T-cell (primary cell): ENCODE measurements at regions not wholly inside any gene's neighbourhood (a gene's known extent, or its start where the extent isn't known, plus 50 kb on each side); places are given as distances from the start of the nearest gene placed in this dataset.
"Not testable (repeated sequence)": the region's sequence is repeated elsewhere in the genome, so short reads cannot be mapped to it uniquely, and the experiment has no call there.

Source experiments
- ATAC-seq, 4 experiments: fragments of 200-7000 bp in 3 of 4; fragments of 150-1000 bp in 1 of 4; cut with Tn5 transposase; replicated peaks in 1 of 4; 1 replicate in 3 of 4; 2 replicates in 1 of 4; pipeline ENCODE4 v1.10.0; 2021; ENCODE audit warnings: moderate library complexity in 3 of 4, mild to moderate bottlenecking in 2 of 4, moderate number of reproducible peaks in 1 of 4
- CTCF ChIA-PET, 2 donors: fragments of 300-600 bp; sonication (Branson Sonifier 250); formaldehyde crosslinking; loops; one replicate each; lab custom pipeline; 2022; ENCODE audit warnings: antibody characterized with exemption in 2 of 2; lab: Charles Lee
- POLR2A ChIA-PET, 2 donors: fragments of 300-600 bp; sonication (Branson Sonifier 250); formaldehyde crosslinking; loops; one replicate each; lab custom pipeline; 2022; ENCODE audit warnings: antibody characterized with exemption in 2 of 2; lab: Charles Lee
- DNase-seq, 35 experiments: peaks; one replicate each; pipeline versions ENCODE4 v3.0.0 to v3.0.0-alpha.2; 2013 to 2023
- H3K27ac ChIP-seq: one replicate; pipeline ENCODE4 v1.5.1; 2013; ENCODE audit warnings: low read length
- H3K27me3 ChIP-seq, 2 experiments: replicated peaks in 1 of 2; 1 replicate in 1 of 2; 2 replicates in 1 of 2; pipeline versions ENCODE4 v1.6.1 to v1.7.0; 2013; ENCODE audit warnings: low read length in 1 of 2, mixed read lengths in 1 of 2; ENCODE audit not compliant: control insufficient read depth in 2 of 2, insufficient read depth in 2 of 2; ENCODE audit errors: extremely low read depth in 1 of 2
- H3K36me3 ChIP-seq, 2 donors: 1 replicate in 1 of 2; 2 replicates in 1 of 2; pipeline versions ENCODE4 v1.6.1 to v1.7.0; 2013; ENCODE audit warnings: low read length in 1 of 2; ENCODE audit not compliant: control insufficient read depth in 2 of 2, insufficient read depth in 1 of 2; ENCODE audit errors: extremely low read depth in 1 of 2
- H3K4me1 ChIP-seq, 2 experiments: 1 replicate in 1 of 2; 2 replicates in 1 of 2; pipeline versions ENCODE4 v1.6.1 to v1.7.0; 2013; ENCODE audit warnings: low read length in 2 of 2, mixed read lengths in 1 of 2; ENCODE audit not compliant: insufficient read depth in 2 of 2, control insufficient read depth in 1 of 2; ENCODE audit errors: extremely low read depth in 1 of 2
- H3K4me3 ChIP-seq, 2 donors: 1 replicate in 1 of 2; 2 replicates in 1 of 2; pipeline versions ENCODE4 v1.5.1 to v1.7.0; 2013; ENCODE audit warnings: mild to moderate bottlenecking in 2 of 2, low read length in 1 of 2, moderate library complexity in 1 of 2; ENCODE audit not compliant: control insufficient read depth in 1 of 2; ENCODE audit errors: extremely low read depth in 1 of 2
- H3K9me3 ChIP-seq: 2 replicates; pipeline ENCODE4 v1.7.0; 2013
- H3K27ac Mint-ChIP-seq, 2 donors: one replicate each; pipeline ENCODE4 v1.8.0; 2020 to 2021; ENCODE audit warnings: mild to moderate bottlenecking in 2 of 2, mixed read lengths in 2 of 2
- H3K27me3 Mint-ChIP-seq, 2 donors: one replicate each; pipeline ENCODE4 v1.8.0; 2021 to 2022; ENCODE audit warnings: mixed read lengths in 2 of 2
- H3K36me3 Mint-ChIP-seq: one replicate; pipeline ENCODE4 v1.8.0; 2021; ENCODE audit warnings: mixed read lengths
- H3K4me1 Mint-ChIP-seq, 3 donors: one replicate each; pipeline ENCODE4 v1.8.0; 2020 to 2022; ENCODE audit warnings: mixed read lengths in 3 of 3, mild to moderate bottlenecking in 1 of 3
- H3K4me3 Mint-ChIP-seq, 3 donors: one replicate each; pipeline ENCODE4 v1.8.0; 2020 to 2022; ENCODE audit warnings: mild to moderate bottlenecking in 3 of 3, mixed read lengths in 3 of 3, moderate library complexity in 3 of 3
- H3K9me3 Mint-ChIP-seq, 3 donors: one replicate each; pipeline ENCODE4 v1.8.0; 2020 to 2022; ENCODE audit warnings: mixed read lengths in 3 of 3
- WGBS: methylation state at CpG from one replicate; pipeline ENCODE4 v1.1.5; 2013; ENCODE audit warnings: missing lambda C conversion rate; ENCODE audit not compliant: insufficient coverage; 5-methylcytosine and 5-hydroxymethylcytosine counted together

DNA sequence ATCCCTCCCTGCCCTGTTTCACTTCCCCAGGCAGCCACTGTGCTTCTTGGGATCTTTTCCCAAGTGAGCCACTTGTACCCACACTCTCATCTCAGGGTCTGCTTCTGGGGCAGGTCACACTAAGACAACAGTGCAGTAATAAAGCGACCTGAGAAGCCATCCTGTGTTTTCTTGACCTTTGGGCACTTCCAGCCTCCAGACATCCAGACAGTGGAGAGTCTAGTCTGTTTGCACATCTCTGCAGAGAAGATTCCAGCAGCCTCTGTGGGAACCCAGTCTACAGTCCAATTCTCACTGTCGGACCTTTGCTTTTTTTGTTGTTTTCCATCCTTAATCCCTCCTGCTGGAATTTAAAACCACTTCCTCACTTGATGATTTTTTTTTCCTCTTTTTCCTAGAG, 50.3 kb upstream of the ATP6AP2 start:
- Mint-ChIP-seq H3K27me3 (peaks cover 0 to 36% of the 10 kb centered on the region in 2 donors), H3K4me3 (no peak overlapping the region), H3K4me1 (no peaks in the 10 kb centered on the region), H3K36me3 (no peaks in the 10 kb centered on the region), H3K27ac (no peak overlapping the region), H3K9me3 (no peaks in the 10 kb centered on the region)
- H3K27me3 ChIP-seq = peaks cover 0 to 3% of the 10 kb centered on the region in 2 experiments
- DNase-seq = no peak
- no peak for ATAC-seq
- WGBS = no CpG with 5 or more reads among the region's 2 CpGs
- ChIA-PET POLR2A (no interaction called here), CTCF (no interaction called here)
- H3K36me3 ChIP-seq = no peaks in the 10 kb centered on the region
- H3K4me3 ChIP-seq = no peak overlapping the region
- no peak overlapping the region for H3K27ac ChIP-seq
- no peaks in the 10 kb centered on the region for H3K9me3 ChIP-seq
- H3K4me1 ChIP-seq = no peaks in the 10 kb centered on the region

DNA sequence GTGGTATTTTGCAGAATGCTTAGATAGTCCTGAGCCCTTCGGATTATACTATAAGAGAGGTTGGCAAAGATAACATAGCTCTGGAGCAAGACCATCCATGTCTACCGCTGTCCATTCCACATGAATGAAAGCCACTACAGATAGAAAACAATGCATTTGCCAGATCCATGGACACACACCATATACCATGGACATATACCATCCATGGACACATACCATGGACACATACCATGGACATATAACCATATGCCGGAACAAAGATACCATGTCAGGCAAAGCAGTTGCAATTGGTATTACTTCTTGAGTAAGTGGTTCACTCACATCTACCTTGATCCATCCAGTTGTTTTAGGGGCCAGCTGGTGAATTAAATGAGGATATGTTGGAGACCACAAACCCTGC, 53.2 kb upstream of the ATP6AP2 start:
- POLR2A ChIA-PET = no interaction called here
- H3K9me3 ChIP-seq = no peaks in the 10 kb centered on the region
- no CpG with 5 or more reads among the region's 3 CpGs for WGBS
- no peaks in the 10 kb centered on the region for H3K4me1 Mint-ChIP-seq
- no peak overlapping the region for H3K27ac Mint-ChIP-seq
- no peak overlapping the region for H3K27ac ChIP-seq
- ATAC-seq = no peak
- H3K4me3 ChIP-seq = no peak overlapping the region
- no peaks in the 10 kb centered on the region for H3K4me1 ChIP-seq
- H3K9me3 Mint-ChIP-seq = no peaks in the 10 kb centered on the region
- peaks cover 0 to 40% of the 10 kb centered on the region in 2 donors for H3K27me3 Mint-ChIP-seq
- H3K36me3 Mint-ChIP-seq = no peaks in the 10 kb centered on the region
- no peak overlapping the region for H3K4me3 Mint-ChIP-seq
- DNase-seq = no peak
- CTCF ChIA-PET = no interaction called here
- no peaks in the 10 kb centered on the region for H3K36me3 ChIP-seq
- H3K27me3 ChIP-seq = peaks cover 0 to 3% of the 10 kb centered on the region in 2 experiments

DNA sequence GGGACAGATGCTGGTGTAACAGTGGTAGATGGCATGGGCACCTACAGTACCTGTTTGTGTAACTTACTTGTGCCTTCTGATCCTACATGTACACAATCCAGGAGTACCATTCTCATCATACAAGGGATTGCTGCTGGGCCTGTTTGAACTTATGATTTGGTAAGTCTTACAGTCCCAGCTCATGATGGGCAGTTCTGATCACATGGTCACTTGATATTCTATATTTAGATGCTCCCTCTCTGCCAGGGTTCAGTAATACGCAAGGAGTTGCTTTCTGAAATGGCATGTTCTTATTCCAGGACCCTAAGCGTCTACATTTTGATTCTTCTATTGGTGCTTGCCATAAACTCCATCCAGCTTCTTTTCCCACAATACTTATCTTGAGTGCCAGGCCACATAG, 54.4 kb upstream of the ATP6AP2 start:
- Mint-ChIP-seq H3K9me3 (no peaks in the 10 kb centered on the region), H3K4me1 (no peaks in the 10 kb centered on the region), H3K4me3 (no peak overlapping the region), H3K36me3 (no peaks in the 10 kb centered on the region), H3K27ac (no peak overlapping the region), H3K27me3 (peaks cover 0 to 40% of the 10 kb centered on the region in 2 donors)
- 100% methylated on average over 2 of the region's 2 CpGs for WGBS
- ATAC-seq (no peak), DNase-seq (no peak)
- ChIA-PET POLR2A (interaction anchor here in 1 of 2 donors (0.6 kb wide), 1 partner anchor 658 kb away, joined by 3 read pairs; no protein-coding TSS in a partner anchor), CTCF (no interaction called here)
- Histone ChIP-seq H3K36me3 (no peaks in the 10 kb centered on the region), H3K9me3 (no peaks in the 10 kb centered on the region), H3K4me1 (no peaks in the 10 kb centered on the region), H3K27me3 (peaks cover 0 to 1% of the 10 kb centered on the region in 2 experiments), H3K27ac (no peak overlapping the region), H3K4me3 (no peak overlapping the region)

DNA sequence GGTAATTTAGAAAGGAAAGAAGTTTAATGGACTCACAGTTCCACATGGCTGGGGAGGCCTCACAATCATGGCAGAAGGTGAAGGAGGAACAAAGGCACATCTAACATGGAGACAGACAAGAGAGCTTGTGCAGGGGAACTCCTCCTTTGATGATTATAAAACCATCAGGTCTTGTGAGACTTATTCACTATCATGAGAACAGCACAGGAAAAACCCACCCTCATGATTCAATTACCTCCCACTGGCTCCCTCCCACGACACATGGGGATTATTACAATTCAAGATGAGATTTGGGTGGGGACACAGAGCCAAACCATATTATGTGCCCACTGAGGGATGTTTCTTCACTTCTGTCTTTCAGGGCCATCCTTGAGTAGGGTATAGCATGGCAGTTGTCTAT, 54.9 kb upstream of the ATP6AP2 start:
- H3K4me3 Mint-ChIP-seq, ATAC-seq, H3K9me3 ChIP-seq, H3K4me1 ChIP-seq, H3K27me3 ChIP-seq, H3K36me3 Mint-ChIP-seq, H3K36me3 ChIP-seq, H3K27ac Mint-ChIP-seq, DNase-seq, H3K4me3 ChIP-seq, H3K4me1 Mint-ChIP-seq, CTCF ChIA-PET, H3K9me3 Mint-ChIP-seq, H3K27ac ChIP-seq: not testable (repeated sequence)
- peaks cover 0 to 38% of the 10 kb centered on the region in 2 donors for H3K27me3 Mint-ChIP-seq
- POLR2A ChIA-PET = interaction anchor here in 1 of 2 donors (0.6 kb wide), 1 partner anchor 658 kb away, joined by 3 read pairs; no protein-coding TSS in a partner anchor
- WGBS = no CpG with 5 or more reads among the region's 1 CpG

DNA sequence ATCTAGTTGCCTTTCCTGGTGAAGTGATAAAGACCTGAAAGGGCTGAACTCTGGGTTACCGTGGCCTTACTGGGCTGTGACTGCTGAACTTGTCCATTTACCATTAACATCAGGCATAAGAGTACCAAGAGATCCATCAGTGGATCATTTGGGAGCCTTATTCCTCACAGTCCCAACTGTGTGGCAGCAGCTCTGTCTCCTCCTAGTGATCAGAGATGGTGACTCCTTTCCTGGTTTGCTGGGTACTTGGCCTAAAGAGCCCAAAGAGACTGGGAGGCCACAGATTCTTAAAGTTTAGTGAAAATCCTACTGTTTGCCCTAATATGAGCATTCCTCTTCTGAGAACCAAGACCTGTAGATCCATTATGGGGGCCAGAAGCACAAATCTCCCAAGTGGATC, 56.3 kb upstream of the ATP6AP2 start:
- Mint-ChIP-seq H3K27me3 (peaks cover 0 to 36% of the 10 kb centered on the region in 2 donors), H3K4me1 (peaks cover 0 to 4% (median 0%) of the 10 kb centered on the region in 3 donors), H3K9me3 (no peaks in the 10 kb centered on the region), H3K36me3 (no peaks in the 10 kb centered on the region), H3K4me3 (no peak overlapping the region), H3K27ac (no peak overlapping the region)
- Histone ChIP-seq H3K27ac (no peak overlapping the region), H3K4me1 (no peaks in the 10 kb centered on the region), H3K27me3 (no peaks in the 10 kb centered on the region), H3K4me3 (no peak overlapping the region), H3K9me3 (no peaks in the 10 kb centered on the region), H3K36me3 (no peaks in the 10 kb centered on the region)
- no peak for DNase-seq
- ChIA-PET CTCF (no interaction called here), POLR2A (no interaction called here)
- no peak for ATAC-seq
- no CpG with 5 or more reads among the region's 1 CpG for WGBS

DNA sequence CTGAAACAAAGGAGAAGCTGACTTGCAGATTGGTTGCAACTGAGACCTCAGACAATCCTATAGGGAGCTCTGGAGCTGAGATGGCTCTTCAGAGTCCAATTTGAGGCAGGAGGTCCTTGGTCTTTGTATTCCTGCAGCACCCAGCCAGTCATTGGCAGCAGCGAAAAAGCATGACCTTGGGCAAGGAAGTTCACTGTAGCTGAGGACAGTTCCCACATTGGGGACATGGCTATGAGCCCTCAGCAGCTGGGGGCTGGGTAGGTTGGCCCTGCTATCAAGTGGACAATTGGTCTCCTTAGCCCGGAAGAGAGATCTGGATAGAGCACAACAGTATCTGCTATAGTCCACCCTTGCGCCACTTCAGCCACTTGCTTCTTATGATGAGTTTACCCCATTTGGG, 56.9 kb upstream of the ATP6AP2 start:
- peaks cover 0 to 4% (median 0%) of the 10 kb centered on the region in 3 donors for H3K4me1 Mint-ChIP-seq
- peaks cover 0 to 34% of the 10 kb centered on the region in 2 donors for H3K27me3 Mint-ChIP-seq
- no peaks in the 10 kb centered on the region for H3K36me3 Mint-ChIP-seq
- no peaks in the 10 kb centered on the region for H3K9me3 Mint-ChIP-seq
- DNase-seq = no peak
- CTCF ChIA-PET = no interaction called here
- Histone ChIP-seq H3K27me3 (no peaks in the 10 kb centered on the region), H3K9me3 (no peaks in the 10 kb centered on the region), H3K4me1 (no peaks in the 10 kb centered on the region), H3K36me3 (no peaks in the 10 kb centered on the region), H3K27ac (no peak overlapping the region), H3K4me3 (no peak overlapping the region)
- POLR2A ChIA-PET = no interaction called here
- no peak for ATAC-seq
- WGBS = 86% methylated on average over 1 of the region's 3 CpGs
- H3K27ac Mint-ChIP-seq = no peak overlapping the region
- no peak overlapping the region for H3K4me3 Mint-ChIP-seq

DNA sequence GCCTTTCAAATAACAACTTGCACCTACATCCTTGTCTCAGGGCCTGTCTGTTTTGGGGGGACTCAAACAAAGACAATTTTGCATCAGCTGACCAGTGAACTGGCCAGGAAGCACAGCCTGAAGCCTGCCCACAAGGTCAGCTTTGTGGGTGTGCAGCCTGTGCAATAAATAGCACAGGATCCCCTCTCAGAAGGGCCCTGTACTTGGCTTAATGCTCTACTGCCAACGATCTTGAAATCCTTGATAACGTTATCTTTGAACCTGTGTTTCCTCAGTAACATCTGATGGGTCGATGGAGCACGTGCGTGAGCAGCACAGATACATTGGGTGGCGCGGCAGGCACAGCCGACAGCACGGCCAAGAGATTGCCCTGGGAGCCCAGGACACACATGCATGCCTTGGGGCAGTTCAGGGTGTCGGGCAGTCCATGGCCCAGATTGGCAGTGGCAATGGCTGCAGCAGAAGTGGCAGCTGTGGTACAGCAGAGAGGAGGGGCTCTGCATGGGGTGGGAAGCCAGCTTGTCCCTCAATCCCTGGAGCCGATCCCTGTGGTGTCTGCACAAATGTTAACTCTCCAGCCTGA, 58.8 kb upstream of the ATP6AP2 start:
- Mint-ChIP-seq H3K27me3 (peaks cover 0 to 27% of the 10 kb centered on the region in 2 donors), H3K4me1 (peaks cover 0 to 4% (median 0%) of the 10 kb centered on the region in 3 donors), H3K9me3 (no peaks in the 10 kb centered on the region), H3K27ac (no peak overlapping the region), H3K4me3 (no peak overlapping the region), H3K36me3 (no peaks in the 10 kb centered on the region)
- H3K27ac ChIP-seq = no peak overlapping the region
- no peak overlapping the region for H3K4me3 ChIP-seq
- ChIA-PET CTCF (no interaction called here), POLR2A (no interaction called here)
- H3K27me3 ChIP-seq = no peaks in the 10 kb centered on the region
- H3K36me3 ChIP-seq = no peaks in the 10 kb centered on the region
- no peaks in the 10 kb centered on the region for H3K4me1 ChIP-seq
- no peaks in the 10 kb centered on the region for H3K9me3 ChIP-seq
- DNase-seq (no peak), ATAC-seq (no peak)
- WGBS = 92% methylated on average over 7 of the region's 11 CpGs
